ENCODE measurements at regions not wholly inside any gene's neighbourhood (a gene's known extent, or its start where the extent isn't known, plus 50 kb on each side); places are given as distances from the start of the nearest gene placed in this dataset.

- H3K27ac Mint-ChIP-seq (ENCODE audit: unreplicated experiment) = no peak overlapping the region
- peaks cover 2% of the 10 kb centered on the region for H3K27me3 Mint-ChIP-seq (ENCODE audit: insufficient read depth, unreplicated experiment)
- TF ChIP-seq, protein P1, sequence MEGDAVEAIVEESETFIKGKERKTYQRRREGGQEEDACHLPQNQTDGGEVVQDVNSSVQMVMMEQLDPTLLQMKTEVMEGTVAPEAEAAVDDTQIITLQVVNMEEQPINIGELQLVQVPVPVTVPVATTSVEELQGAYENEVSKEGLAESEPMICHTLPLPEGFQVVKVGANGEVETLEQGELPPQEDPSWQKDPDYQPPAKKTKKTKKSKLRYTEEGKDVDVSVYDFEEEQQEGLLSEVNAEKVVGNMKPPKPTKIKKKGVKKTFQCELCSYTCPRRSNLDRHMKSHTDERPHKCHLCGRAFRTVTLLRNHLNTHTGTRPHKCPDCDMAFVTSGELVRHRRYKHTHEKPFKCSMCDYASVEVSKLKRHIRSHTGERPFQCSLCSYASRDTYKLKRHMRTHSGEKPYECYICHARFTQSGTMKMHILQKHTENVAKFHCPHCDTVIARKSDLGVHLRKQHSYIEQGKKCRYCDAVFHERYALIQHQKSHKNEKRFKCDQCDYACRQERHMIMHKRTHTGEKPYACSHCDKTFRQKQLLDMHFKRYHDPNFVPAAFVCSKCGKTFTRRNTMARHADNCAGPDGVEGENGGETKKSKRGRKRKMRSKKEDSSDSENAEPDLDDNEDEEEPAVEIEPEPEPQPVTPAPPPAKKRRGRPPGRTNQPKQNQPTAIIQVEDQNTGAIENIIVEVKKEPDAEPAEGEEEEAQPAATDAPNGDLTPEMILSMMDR (IDR thresholded peaks at IDR 0.05; ENCODE audit: insufficient read depth in 1 of 2, low read depth in 1 of 2, low read length in 1 of 2, severe bottlenecking in 1 of 2, unreplicated experiment in 1 of 2) = no peak
- H3K27me3 ChIP-seq (replicated peaks; ENCODE audit: control insufficient read depth, insufficient read depth, low read length) = no peaks in the 10 kb centered on the region
- DNase-seq = no peak
- no peaks in the 10 kb centered on the region for H3K36me3 Mint-ChIP-seq (ENCODE audit: insufficient read depth, unreplicated experiment)
- no peaks in the 10 kb centered on the region for H3K4me1 Mint-ChIP-seq (ENCODE audit: low read depth, unreplicated experiment)
- peaks cover 12% of the 10 kb centered on the region for H3K9me3 Mint-ChIP-seq (ENCODE audit: unreplicated experiment)
- ChIA-PET CTCF (interaction anchor here (0.6 kb wide), 1 partner anchor 1440 kb away, joined by 3 read pairs; no protein-coding TSS in a partner anchor), POLR2A (no interaction called here)
- H3K36me3 ChIP-seq (ENCODE audit: control insufficient read depth, insufficient read depth, low read length) = no peaks in the 10 kb centered on the region
- intact Hi-C loops (cut with micrococcal nuclease; ENCODE audit: unreplicated experiment) = no loop called here
- H3K9me3 ChIP-seq = no peaks in the 10 kb centered on the region
- no peak overlapping the region for H3K4me3 Mint-ChIP-seq (ENCODE audit: unreplicated experiment)
- no peaks in the 10 kb centered on the region for H3K4me1 ChIP-seq
- no TSS peak for BruUV-seq (replicated peaks)
- no peak overlapping the region for H3K4me3 ChIP-seq (ENCODE audit: low read depth, low read length)
These were observed 116.7 kb downstream of the OLFM1 start for GRCh38 chr9:135204177-135204576.

DNA sequence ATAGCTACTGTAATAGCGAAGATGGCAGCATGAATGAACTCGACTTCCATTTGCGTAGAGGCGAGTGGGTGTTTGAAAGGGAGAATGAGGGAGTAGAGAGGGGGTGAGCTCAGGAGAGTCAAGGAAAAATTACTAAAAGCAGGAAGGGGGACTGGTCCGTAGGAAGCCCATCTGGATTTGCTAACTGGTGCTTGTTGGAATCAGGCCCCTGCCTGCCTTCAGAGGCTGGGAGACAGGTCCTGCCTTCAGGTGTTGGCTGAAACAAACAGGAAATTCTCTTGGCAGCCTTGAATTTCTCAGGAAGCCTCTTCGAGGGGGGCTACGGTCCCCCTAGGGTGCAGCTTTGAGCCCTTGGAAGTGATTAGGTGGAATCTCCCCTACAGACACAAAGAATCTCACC is 121.7 kb downstream of the OLFM1 start:
- Mint-ChIP-seq H3K27ac (ENCODE audit: unreplicated experiment) (no peak overlapping the region), H3K4me1 (ENCODE audit: low read depth, unreplicated experiment) (no peaks in the 10 kb centered on the region), H3K9me3 (ENCODE audit: unreplicated experiment) (peaks cover 12% of the 10 kb centered on the region), H3K27me3 (ENCODE audit: insufficient read depth, unreplicated experiment) (no peaks in the 10 kb centered on the region), H3K36me3 (ENCODE audit: insufficient read depth, unreplicated experiment) (no peaks in the 10 kb centered on the region), H3K4me3 (ENCODE audit: unreplicated experiment) (no peak overlapping the region)
- no peak overlapping the region for H3K4me3 ChIP-seq (ENCODE audit: low read depth, low read length)
- H3K9me3 ChIP-seq = no peaks in the 10 kb centered on the region; the same call in 1 of the 2 replicates
- TF ChIP-seq, protein P1 (IDR thresholded peaks at IDR 0.05; ENCODE audit: insufficient read depth in 1 of 2, low read depth in 1 of 2, low read length in 1 of 2, severe bottlenecking in 1 of 2, unreplicated experiment in 1 of 2) = no peak
- ChIA-PET CTCF (no interaction called here), POLR2A (no interaction called here)
- H3K27me3 ChIP-seq (replicated peaks; ENCODE audit: control insufficient read depth, insufficient read depth, low read length) = no peaks in the 10 kb centered on the region; the same call in 1 of the 2 replicates
- H3K4me1 ChIP-seq = no peaks in the 10 kb centered on the region
- DNase-seq = no peak
- BruUV-seq (replicated peaks) = no TSS peak
- intact Hi-C loops (cut with micrococcal nuclease; ENCODE audit: unreplicated experiment) = no loop called here
- H3K36me3 ChIP-seq (ENCODE audit: control insufficient read depth, insufficient read depth, low read length) = no peaks in the 10 kb centered on the region

GRCh38 chr9:135209852-135210251 is 122.4 kb downstream of the OLFM1 start:
- intact Hi-C loops (cut with micrococcal nuclease; ENCODE audit: unreplicated experiment) = no loop called here
- ChIA-PET POLR2A (no interaction called here), CTCF (no interaction called here)
- peaks cover under 1% of the 10 kb centered on the region for H3K36me3 Mint-ChIP-seq (ENCODE audit: insufficient read depth, unreplicated experiment)
- H3K4me1 Mint-ChIP-seq (ENCODE audit: low read depth, unreplicated experiment) = no peaks in the 10 kb centered on the region
- H3K4me1 ChIP-seq = no peaks in the 10 kb centered on the region
- BruUV-seq (replicated peaks) = no TSS peak
- peaks cover 12% of the 10 kb centered on the region for H3K9me3 Mint-ChIP-seq (ENCODE audit: unreplicated experiment)
- TF ChIP-seq, protein P1 (IDR thresholded peaks at IDR 0.05; ENCODE audit: insufficient read depth in 1 of 2, low read depth in 1 of 2, low read length in 1 of 2, severe bottlenecking in 1 of 2, unreplicated experiment in 1 of 2) = no peak
- H3K27me3 Mint-ChIP-seq (ENCODE audit: insufficient read depth, unreplicated experiment) = no peaks in the 10 kb centered on the region
- H3K36me3 ChIP-seq (ENCODE audit: control insufficient read depth, insufficient read depth, low read length) = no peaks in the 10 kb centered on the region
- H3K9me3 ChIP-seq = no peaks in the 10 kb centered on the region; the same call in 1 of the 2 replicates
- H3K27me3 ChIP-seq (replicated peaks; ENCODE audit: control insufficient read depth, insufficient read depth, low read length) = no peaks in the 10 kb centered on the region; the same call in 1 of the 2 replicates
- no peak overlapping the region for H3K4me3 ChIP-seq (ENCODE audit: low read depth, low read length)
- H3K4me3 Mint-ChIP-seq (ENCODE audit: unreplicated experiment) = no peak overlapping the region
- DNase-seq = no peak
- no peak overlapping the region for H3K27ac Mint-ChIP-seq (ENCODE audit: unreplicated experiment)

All from Caco-2 (cell line).